ENCODE measurements at regions not wholly inside any gene's neighbourhood (a gene's known extent, or its start where the extent isn't known, plus 50 kb on each side); places are given as distances from the start of the nearest gene placed in this dataset.

- FAIRE-seq (no peak), DNase-seq (ENCODE audit: low spot score) (no peak), ATAC-seq (no peak)
- H3K9ac ChIP-seq (ENCODE audit: insufficient read depth, low read depth, low read length) = no peak overlapping the region
- no peaks in the 10 kb centered on the region for H3K79me2 ChIP-seq (ENCODE audit: insufficient read depth, low read length)
- TF ChIP-seq HNRNPUL1 (IDR thresholded peaks at IDR 0.05; ENCODE audit: low read depth, low read length) = no peak
- H2AFZ ChIP-seq (ENCODE audit: low read length) = no peak overlapping the region
- WGBS (ENCODE audit: low lambda C conversion rate) = 5% methylated on average over 5 of the region's 5 CpGs
- peaks cover 0 to 22% of the 10 kb centered on the region in 2 experiments; a peak in 3 of 5 replicates for H3K27me3 ChIP-seq (ENCODE audit: control insufficient read depth in 1 of 2, insufficient read depth in 2 of 2, low read length in 2 of 2)
- H3K36me3 ChIP-seq (replicated peaks in 1 of 2; ENCODE audit: control insufficient read depth in 1 of 2, insufficient read depth in 2 of 2, low read length in 2 of 2) = no peaks in the 10 kb centered on the region
- no peak overlapping the region for H3K4me2 ChIP-seq (ENCODE audit: low read depth, low read length)
- no peaks in the 10 kb centered on the region for H3K4me1 ChIP-seq (ENCODE audit: insufficient read depth, low read length)
- BruUV-seq (replicated peaks) = no TSS peak
- CTCF ChIA-PET (ENCODE audit: low intra/inter-chr PET ratio, low total read pairs) = no interaction called here
- POLR2A ChIA-PET = no interaction called here
- intact Hi-C loops (cut with micrococcal nuclease; ENCODE audit: unreplicated experiment) = no loop called here
- no peaks in the 10 kb centered on the region for H4K20me1 ChIP-seq (ENCODE audit: insufficient read depth, low read length)
- H3K4me3 ChIP-seq (replicated peaks in 1 of 3; ENCODE audit: insufficient read depth in 1 of 3, low read depth in 2 of 3, low read length in 3 of 3) = no peak overlapping the region
- no peak overlapping the region for H3K27ac ChIP-seq (ENCODE audit: extremely low read length, insufficient read depth, low read length)
- in situ Hi-C loops (cut with HindIII; ENCODE audit: extremely low pct_ligation_motif_present, low pct_unique_long_range_greater_than_20kb) = no loop called here
- no peaks in the 10 kb centered on the region for H3K9me3 ChIP-seq (ENCODE audit: low read length)
These were observed 139.5 kb downstream of the BARX1 start for GRCh38 chr9:93815677-93816076.

DNA sequence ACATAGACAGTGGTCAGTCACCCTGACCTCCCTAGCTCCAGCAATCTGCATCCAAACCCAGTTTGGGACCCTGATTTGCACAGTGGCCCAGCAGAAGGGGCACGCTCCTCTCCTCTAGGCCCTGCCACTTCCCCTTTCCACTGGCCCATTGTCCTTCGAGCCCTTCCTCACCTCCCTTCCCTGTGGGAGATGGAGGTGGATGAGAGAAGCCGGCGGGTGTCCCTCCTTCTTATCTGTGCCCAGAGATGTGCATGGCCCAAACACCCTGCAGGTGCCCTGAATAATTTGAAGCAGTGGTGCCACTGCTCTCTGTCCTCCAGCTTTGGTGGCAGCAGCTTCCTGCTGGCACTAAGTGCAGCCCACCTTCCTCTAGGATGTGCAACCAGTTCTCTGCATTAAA is 140.0 kb downstream of the BARX1 start:
- Histone ChIP-seq H2AFZ (ENCODE audit: low read length) (no peak overlapping the region), H3K4me1 (ENCODE audit: insufficient read depth, low read length) (no peaks in the 10 kb centered on the region), H3K4me2 (ENCODE audit: low read depth, low read length) (no peak overlapping the region), H4K20me1 (ENCODE audit: insufficient read depth, low read length) (no peaks in the 10 kb centered on the region), H3K79me2 (ENCODE audit: insufficient read depth, low read length) (no peaks in the 10 kb centered on the region), H3K9ac (ENCODE audit: insufficient read depth, low read depth, low read length) (no peak overlapping the region), H3K27me3 (ENCODE audit: control insufficient read depth in 1 of 2, insufficient read depth in 2 of 2, low read length in 2 of 2) (peaks cover 0 to 22% of the 10 kb centered on the region in 2 experiments; a peak in 3 of 5 replicates), H3K4me3 (replicated peaks in 1 of 3; ENCODE audit: insufficient read depth in 1 of 3, low read depth in 2 of 3, low read length in 3 of 3) (no peak overlapping the region), H3K9me3 (ENCODE audit: low read length) (no peaks in the 10 kb centered on the region), H3K27ac (ENCODE audit: extremely low read length, insufficient read depth, low read length) (no peak overlapping the region), H3K36me3 (replicated peaks in 1 of 2; ENCODE audit: control insufficient read depth in 1 of 2, insufficient read depth in 2 of 2, low read length in 2 of 2) (no peaks in the 10 kb centered on the region)
- DNase-seq (ENCODE audit: low spot score) = no peak
- BruUV-seq (replicated peaks) = no TSS peak
- in situ Hi-C loops (cut with HindIII; ENCODE audit: extremely low pct_ligation_motif_present, low pct_unique_long_range_greater_than_20kb) (no loop called here), intact Hi-C loops (cut with micrococcal nuclease; ENCODE audit: unreplicated experiment) (no loop called here)
- ChIA-PET POLR2A (no interaction called here), CTCF (ENCODE audit: low intra/inter-chr PET ratio, low total read pairs) (no interaction called here)
- FAIRE-seq = no peak
- 0% methylated on average over 4 of the region's 4 CpGs for WGBS (ENCODE audit: low lambda C conversion rate)
- ATAC-seq = no peak
- TF ChIP-seq ZBTB43 (CRISPR knock-in tag; conservative IDR thresholded peaks at IDR 0.05) (no peak), TBP (CRISPR knock-in tag; IDR thresholded peaks at IDR 0.05) (no peak), TAF1 (CRISPR knock-in tag; IDR thresholded peaks at IDR 0.05) (no peak), NFIC (IDR thresholded peaks at IDR 0.05; ENCODE audit: low read length) (no peak), JUN (CRISPR knock-in tag; IDR thresholded peaks at IDR 0.05) (no peak), KDM5A (IDR thresholded peaks at IDR 0.05; ENCODE audit: borderline replicate concordance, low read length) (no peak), RXRB (CRISPR knock-in tag; IDR thresholded peaks at IDR 0.05; ENCODE audit: borderline replicate concordance) (no peak), HNRNPUL1 (IDR thresholded peaks at IDR 0.05; ENCODE audit: low read depth, low read length) (no peak), DRAP1 (CRISPR knock-in tag; IDR thresholded peaks at IDR 0.05) (no peak)
- TF ChIP-seq, protein P1, sequence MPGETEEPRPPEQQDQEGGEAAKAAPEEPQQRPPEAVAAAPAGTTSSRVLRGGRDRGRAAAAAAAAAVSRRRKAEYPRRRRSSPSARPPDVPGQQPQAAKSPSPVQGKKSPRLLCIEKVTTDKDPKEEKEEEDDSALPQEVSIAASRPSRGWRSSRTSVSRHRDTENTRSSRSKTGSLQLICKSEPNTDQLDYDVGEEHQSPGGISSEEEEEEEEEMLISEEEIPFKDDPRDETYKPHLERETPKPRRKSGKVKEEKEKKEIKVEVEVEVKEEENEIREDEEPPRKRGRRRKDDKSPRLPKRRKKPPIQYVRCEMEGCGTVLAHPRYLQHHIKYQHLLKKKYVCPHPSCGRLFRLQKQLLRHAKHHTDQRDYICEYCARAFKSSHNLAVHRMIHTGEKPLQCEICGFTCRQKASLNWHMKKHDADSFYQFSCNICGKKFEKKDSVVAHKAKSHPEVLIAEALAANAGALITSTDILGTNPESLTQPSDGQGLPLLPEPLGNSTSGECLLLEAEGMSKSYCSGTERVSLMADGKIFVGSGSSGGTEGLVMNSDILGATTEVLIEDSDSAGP (CRISPR knock-in tag; IDR thresholded peaks at IDR 0.05; ENCODE audit: borderline replicate concordance) = no peak
- TF ChIP-seq, protein P2, sequence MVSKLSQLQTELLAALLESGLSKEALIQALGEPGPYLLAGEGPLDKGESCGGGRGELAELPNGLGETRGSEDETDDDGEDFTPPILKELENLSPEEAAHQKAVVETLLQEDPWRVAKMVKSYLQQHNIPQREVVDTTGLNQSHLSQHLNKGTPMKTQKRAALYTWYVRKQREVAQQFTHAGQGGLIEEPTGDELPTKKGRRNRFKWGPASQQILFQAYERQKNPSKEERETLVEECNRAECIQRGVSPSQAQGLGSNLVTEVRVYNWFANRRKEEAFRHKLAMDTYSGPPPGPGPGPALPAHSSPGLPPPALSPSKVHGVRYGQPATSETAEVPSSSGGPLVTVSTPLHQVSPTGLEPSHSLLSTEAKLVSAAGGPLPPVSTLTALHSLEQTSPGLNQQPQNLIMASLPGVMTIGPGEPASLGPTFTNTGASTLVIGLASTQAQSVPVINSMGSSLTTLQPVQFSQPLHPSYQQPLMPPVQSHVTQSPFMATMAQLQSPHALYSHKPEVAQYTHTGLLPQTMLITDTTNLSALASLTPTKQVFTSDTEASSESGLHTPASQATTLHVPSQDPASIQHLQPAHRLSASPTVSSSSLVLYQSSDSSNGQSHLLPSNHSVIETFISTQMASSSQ (IDR thresholded peaks at IDR 0.05; ENCODE audit: low read depth) = no peak
- TF ChIP-seq, protein P2 (CRISPR knock-in tag; IDR thresholded peaks at IDR 0.05; ENCODE audit: borderline replicate concordance) = no peak

All from HepG2 (cell line).